ENCODE measurements at regions not wholly inside any gene's neighbourhood (a gene's known extent, or its start where the extent isn't known, plus 50 kb on each side); places are given as distances from the start of the nearest gene placed in this dataset.
A peak's percentile ranks its signal among the peaks of the same experiment; 100 is the strongest.

GRCh38 chr3:147872568-147872967, 463.4 kb downstream of the ZIC1 start:
- no peak for DNase-seq

DNA sequence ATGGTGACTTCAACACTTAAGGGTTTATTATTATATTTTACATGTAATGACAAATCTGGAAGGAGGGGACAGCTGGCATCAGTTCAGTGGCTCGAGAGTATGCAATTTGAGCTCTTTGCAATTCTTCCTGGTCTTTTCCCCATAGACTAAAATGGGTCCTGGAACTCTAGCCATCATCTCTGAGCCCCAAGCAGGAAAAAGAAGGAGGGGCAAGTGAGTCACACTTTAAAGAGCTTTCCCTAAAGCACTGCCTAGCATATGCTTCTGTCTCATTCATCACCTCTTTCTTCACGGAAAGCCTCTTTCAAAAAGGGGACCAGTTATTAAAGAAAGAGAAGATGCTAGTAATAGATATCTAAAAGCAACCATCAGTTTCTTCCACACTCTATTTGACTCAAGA, 466.3 kb downstream of the ZIC1 start:
- peak; percentile 9 for DNase-seq

DNA sequence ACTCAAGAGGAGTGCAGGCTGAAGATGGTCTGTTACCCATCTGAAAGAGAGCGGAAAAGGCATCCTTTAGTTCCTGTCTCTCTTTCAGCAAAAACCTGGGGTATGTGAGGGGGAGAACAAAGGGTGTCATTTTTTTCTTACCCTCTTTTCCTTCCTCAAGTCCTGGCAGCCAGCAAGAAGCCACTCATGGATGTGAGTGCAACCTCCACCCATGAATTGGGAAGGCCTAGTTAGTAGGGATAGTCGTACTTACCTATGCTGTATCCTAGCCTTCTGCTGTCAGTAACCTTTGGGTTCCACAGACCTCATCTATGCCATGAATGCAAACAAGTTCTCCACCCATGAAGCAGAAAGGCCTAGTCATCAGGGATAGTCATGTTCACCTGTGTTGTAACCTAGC, 472.8 kb downstream of the ZIC1 start:
- no peak for DNase-seq

DNA sequence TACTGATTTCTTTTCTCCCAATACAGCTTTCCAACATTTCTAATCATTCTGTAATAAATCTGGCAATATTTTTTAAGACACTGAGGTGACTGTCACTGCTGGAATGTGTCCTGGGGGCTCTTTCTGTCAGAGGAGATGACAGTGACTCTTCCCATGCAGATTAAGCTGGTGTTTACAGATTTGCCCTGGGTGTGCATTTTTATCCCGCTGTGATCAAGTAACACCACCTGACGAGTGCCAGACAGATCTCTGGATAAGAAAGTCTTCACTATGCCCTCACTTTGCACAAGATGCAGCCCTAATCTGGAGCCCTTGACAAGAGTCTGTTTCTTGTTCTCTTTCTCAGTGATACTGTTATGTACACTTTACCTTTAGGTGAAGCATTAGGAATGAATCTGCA, 477.7 kb downstream of the ZIC1 start:
- no peak for DNase-seq

GRCh38 chr3:147887797-147888196, 478.6 kb downstream of the ZIC1 start:
- no peak for DNase-seq

GRCh38 chr3:147890114-147890513, 480.9 kb downstream of the ZIC1 start:
- DNase-seq = no peak

DNA sequence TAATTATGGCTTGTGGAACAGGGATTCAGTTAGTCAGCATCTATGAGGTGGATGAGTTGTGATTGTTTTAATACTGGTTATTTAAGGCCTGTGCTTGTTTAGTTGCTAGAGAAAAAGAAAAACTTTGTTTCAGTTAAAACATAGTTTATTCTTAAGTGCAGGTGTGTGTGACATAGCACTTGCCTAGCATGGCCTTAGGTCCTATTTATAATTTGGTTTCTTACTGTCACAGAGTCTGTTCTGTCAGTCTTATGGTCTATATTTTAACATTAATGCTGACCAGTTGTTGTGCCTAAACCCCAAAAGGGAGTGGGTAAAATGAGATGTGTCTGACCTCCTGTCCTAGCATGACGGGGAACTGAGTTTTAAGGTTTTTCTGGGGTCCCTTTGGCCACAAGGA, 486.3 kb downstream of the ZIC1 start:
- no peak for DNase-seq

GRCh38 chr3:147900851-147901250, 491.7 kb downstream of the ZIC1 start:
- DNase-seq = no peak

DNA sequence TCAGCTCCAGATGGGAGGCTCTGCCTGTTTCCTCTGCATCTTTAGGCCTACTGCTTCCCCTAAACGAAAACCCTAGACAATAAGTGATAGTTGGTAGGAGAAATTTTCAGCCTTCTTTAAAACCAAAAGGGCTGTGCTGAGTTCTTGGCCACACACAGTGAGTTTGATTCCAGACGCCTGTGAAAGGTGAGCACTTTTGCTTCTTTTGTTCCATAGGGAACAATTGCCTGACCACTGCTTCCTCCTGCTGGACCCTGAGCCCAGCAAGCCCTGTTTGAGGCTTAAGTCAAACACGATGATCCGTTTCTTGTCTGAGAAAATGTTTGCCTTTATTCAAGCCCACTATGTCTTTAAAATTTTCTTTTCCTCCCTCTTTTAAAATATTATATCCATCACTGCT, 493.9 kb downstream of the ZIC1 start:
- DNase-seq = no peak

DNA sequence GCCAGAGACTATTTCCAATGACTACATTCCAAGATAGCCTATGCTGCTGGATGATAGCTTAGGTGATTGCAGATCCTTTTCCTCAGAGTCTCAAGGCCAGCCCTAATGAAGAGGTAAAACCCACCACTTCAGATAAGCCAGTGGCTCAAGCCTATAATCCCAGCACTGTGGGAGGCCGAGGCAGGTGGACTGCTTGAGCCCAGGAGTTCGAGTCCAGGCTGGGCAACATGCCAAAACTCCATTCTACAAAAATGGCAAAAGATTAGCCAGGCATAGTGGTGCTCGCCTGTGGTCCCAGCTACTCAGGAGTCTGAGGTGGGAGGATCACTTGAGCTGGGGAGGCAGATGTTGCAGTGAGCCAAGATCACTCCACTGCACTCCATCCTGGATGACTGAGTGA, 495.3 kb downstream of the ZIC1 start:
- no peak for DNase-seq

- no peak for DNase-seq
Measured at GRCh38 chr3:147906285-147906684, 497.1 kb downstream of the ZIC1 start.

GRCh38 chr3:147914532-147914931, 505.4 kb downstream of the ZIC1 start:
- no peak for DNase-seq

GRCh38 chr3:147915057-147915456, 505.9 kb downstream of the ZIC1 start:
- no peak for DNase-seq

DNA sequence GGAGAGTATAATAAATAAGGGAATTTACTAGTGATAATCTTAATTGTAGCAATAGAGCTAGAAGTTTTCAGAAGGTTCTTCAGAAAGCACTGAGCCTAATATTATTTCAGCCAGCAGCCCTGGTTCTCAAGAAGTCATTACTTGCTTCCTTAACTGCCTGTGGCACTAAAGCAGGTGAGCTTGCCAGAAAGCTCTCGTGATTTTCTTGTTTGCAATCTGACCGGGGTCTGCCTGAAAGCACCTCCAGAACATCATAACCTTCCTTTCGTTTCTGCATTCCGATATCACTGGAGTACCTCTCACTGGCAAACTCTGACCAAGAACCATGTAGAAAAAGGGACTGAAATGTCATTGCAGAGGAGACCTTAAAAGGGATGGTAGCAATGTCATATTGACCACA, 510.3 kb downstream of the ZIC1 start:
- DNase-seq = no peak

DNA sequence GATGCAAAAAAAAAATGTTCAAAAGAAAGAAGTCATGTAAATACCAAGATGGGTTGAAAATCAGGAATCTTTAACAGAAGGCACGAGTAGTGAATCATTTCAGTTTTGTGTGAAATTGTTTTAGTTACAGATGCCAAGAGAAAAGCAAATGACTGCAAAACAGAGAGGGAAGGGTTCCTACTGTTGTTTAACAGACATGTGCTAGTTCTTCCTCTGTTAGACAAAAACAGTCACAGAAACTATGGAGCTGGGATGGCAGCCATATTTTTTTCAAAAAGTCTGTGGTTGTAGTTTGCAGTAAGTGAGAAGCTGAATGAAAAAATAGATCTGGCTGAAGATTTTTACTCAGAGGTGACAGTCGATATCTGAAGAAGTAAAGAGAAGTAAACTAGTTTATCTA, 511.9 kb downstream of the ZIC1 start:
- DNase-seq = no peak

DNA sequence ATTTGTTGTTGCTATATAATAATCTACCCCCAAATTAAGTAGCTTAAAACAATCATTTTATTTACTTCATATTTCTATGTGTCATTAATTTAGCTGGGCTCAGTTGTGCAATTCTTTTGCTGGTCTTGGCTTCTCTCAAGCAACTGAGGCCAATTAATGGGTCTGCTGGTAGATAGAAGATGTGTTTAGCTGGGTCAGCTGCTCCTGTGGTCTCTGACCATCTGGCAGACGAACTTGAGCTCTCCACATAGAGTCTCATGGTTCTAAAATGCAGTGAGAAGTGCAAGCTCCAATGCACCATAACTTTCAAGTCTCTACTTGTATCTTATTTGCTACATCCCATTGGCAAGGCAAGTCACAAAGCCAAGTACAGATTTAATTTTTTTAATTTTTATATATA, 515.6 kb downstream of the ZIC1 start:
- no peak for DNase-seq

DNA sequence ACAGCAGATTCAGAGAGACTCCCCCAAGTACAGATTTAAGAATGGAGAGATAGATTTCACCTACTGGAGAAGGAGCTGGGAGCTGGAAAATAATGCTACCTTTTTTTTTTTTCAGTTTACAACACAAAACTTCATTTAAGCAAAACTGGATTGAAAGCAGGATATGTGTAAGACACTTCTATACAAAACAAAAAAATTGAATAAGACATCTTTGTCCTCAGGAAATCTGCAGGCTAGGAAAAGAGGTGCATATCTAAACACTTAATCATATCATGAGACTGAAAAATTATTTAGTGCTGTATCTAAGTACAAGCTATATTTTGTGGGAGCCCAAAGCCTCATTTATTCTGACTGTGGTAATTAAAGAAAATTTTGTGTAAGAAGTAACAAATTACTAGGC, 516.1 kb downstream of the ZIC1 start:
- DNase-seq = no peak

- peak; percentile 51 for DNase-seq
Measured at GRCh38 chr3:147930232-147930807, 521.2 kb downstream of the ZIC1 start.

DNA sequence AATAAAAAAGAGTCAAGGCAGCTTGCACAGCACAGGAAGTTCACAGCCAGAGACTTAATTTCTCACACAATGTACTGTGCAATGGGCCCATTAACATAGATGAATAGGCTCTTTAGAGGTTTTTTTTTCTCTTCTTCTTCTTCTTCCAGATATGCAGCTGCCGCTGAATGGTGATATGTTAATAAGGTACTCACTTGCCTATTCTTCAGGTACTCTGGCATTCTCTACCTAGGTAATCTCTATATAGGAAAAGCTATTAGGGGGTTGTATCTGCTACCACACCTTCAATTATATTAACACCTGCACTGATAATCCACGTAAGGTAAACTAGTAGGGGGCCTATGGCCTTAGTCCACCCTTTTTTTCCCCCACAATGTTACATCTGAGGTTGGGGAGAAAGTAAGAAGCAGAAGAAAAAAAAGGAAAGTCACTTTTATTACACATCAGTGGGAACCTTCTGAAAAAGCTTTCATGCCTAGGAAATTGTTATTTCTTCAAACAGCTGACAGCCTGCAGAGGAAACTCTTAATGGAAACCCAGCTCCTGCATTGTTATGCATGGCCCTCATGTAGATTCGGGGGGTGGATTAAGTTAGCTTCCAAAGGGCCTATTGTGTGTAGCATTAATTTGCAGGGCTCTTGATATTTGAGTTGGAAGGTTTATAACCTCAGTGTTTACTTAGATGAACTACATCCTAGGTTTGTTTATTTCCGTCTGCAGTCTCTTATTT, 525.5 kb downstream of the ZIC1 start:
- DNase-seq = no peak

GRCh38 chr3:147937341-147937740, 528.2 kb downstream of the ZIC1 start:
- DNase-seq = peak; percentile 17

DNA sequence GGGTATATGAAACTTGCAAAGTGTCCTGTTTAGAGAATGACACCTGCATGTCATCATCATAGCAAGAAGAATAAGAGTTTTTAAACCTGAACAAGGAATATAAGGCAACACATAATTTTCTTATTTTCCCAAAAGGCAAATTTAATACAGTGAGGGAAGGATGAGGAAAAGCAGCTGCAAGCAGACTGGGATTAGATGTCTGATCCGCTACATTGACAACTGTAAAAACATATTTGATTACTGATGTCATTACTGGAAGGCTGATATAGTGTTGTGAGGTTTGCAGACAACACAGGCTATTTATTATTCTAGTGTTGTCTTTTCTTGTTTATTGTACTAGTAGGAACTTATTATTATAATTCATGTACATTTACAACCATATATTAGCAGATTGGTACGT, 528.7 kb downstream of the ZIC1 start:
- DNase-seq = no peak

DNA sequence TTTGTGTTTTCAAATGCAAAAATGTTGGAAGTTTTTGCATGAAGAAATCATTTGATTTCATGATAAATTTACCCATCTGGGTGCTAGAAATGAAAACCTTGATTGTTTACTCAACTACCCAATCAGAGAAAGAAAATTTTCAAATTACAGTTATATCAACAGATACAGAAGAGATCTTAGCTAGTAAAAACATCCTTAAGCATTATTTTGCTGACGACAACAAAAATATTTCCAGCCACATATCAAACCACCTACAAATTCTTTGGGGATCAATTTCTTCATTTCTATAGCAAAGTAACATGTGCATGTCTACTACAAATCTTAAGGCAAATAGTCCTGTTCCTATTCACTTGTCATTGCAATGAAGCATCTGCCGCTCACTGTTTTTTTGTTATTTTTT, 530.3 kb downstream of the ZIC1 start:
- DNase-seq = no peak

- DNase-seq = no peak
Measured at GRCh38 chr3:147939839-147940238, 530.7 kb downstream of the ZIC1 start.

DNA sequence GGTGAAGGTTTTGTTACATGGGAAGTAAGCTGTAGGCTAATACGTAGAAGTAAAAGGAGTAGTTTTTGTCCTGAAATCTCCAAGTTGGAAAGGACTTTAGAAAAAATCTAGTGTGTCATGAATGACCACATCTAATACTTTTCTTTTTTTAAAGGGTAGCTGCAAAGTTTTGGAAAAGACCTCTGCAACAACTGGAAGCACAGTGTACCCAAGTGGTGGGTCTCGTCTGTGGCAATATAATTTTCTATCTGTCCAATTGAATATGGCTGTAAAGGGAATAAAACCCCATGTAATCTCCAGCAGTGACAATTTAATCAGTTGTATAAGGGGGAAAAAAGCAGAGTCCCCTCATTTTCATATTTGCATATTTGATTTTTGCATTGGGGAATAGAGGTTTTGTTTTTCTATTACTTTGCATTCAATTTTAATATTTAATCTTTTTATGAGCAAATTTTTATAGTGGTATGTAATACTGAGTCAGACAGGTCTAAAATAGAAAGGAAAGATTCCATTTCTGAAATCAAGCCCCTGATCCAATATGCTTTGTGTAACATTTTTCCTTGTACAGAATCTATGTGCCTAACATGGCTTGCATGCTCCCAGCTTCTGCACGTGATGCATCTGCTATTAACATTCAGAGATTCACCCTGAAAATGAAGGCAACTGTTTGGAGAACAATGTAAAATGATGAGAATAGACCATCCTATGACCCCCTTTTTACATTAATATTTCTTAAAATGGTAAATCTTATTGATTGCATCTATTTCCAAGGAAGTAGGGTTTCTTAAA, 531.4 kb downstream of the ZIC1 start:
- no peak for DNase-seq
